ENCODE measurements at regions not wholly inside any gene's neighbourhood (a gene's known extent, or its start where the extent isn't known, plus 50 kb on each side); places are given as distances from the start of the nearest gene placed in this dataset.

DNA sequence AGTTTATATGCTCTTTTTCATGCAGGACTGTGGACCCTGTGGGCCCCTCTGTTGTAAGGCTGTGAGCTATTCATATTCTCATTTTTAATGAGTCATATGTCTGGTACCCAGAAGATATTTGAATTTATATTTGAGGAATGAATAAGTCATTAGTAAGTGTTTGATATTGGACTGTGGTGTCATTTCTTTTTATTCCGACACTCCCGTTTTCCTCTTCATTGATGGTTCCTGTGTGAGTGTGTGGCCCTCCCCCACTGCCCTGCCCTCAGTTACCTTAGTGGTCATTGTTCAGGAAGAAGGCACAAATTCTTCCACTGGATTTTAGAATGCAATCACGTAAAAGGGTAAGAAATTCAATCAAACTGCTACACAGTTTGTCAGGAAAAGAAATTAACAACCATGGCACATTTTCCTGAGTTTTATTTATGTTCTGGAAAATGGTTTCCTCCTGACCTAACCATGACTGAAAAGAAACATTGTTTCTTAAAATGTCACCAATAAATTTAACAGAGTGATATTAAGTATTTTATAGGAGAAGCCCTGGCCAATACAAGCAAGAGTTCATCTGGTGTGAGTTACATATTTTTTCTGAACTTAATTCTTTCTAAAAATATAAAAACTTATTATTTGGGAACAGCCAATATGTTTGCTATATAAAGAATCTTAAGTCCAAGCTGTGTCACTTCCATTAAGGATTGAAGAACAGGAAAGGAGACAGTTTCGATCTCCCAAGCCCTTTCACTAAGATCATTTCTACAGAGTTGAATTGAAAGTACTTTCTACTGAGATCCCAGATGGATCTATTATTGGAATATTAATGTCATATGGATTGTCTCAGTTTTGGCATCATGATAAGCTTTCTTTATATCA lies 370.5 kb upstream of the ANXA10 start:
- H3K36me3 ChIP-seq = no peaks in the 10 kb centered on the region
- H3K4me1 ChIP-seq = no peaks in the 10 kb centered on the region
- 52 to 69% methylated on average over 4 of the region's 4 CpGs for WGBS, 2 donors (ENCODE audit: low coverage in 1 of 2)
- in situ Hi-C loops (cut with MboI; ENCODE audit: low pct_ligation_motif_present in 1 of 4, low pct_unique_long_range_greater_than_20kb in 1 of 4, low sequenced_read_pairs in 3 of 4) (no loop called here), intact Hi-C loops (cut with DNase I; ENCODE audit: low total_unique reads) (no loop called here)
- no peak overlapping the region for H3K4me3 ChIP-seq
- no peaks in the 10 kb centered on the region for H3K27me3 ChIP-seq
- H3K9me3 ChIP-seq = no peaks in the 10 kb centered on the region
- DNase-seq = no peak
- no peak overlapping the region for H3K27ac ChIP-seq
- TF ChIP-seq, protein P1, sequence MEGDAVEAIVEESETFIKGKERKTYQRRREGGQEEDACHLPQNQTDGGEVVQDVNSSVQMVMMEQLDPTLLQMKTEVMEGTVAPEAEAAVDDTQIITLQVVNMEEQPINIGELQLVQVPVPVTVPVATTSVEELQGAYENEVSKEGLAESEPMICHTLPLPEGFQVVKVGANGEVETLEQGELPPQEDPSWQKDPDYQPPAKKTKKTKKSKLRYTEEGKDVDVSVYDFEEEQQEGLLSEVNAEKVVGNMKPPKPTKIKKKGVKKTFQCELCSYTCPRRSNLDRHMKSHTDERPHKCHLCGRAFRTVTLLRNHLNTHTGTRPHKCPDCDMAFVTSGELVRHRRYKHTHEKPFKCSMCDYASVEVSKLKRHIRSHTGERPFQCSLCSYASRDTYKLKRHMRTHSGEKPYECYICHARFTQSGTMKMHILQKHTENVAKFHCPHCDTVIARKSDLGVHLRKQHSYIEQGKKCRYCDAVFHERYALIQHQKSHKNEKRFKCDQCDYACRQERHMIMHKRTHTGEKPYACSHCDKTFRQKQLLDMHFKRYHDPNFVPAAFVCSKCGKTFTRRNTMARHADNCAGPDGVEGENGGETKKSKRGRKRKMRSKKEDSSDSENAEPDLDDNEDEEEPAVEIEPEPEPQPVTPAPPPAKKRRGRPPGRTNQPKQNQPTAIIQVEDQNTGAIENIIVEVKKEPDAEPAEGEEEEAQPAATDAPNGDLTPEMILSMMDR (IDR thresholded peaks at IDR 0.05) = no peak
- TF ChIP-seq POLR2A (IDR thresholded peaks at IDR 0.05) = no peak
- TF ChIP-seq POLR2AphosphoS5 (IDR thresholded peaks at IDR 0.05) = no peak
- TF ChIP-seq EP300 (IDR thresholded peaks at IDR 0.05; ENCODE audit: low read depth) = no peak

DNA sequence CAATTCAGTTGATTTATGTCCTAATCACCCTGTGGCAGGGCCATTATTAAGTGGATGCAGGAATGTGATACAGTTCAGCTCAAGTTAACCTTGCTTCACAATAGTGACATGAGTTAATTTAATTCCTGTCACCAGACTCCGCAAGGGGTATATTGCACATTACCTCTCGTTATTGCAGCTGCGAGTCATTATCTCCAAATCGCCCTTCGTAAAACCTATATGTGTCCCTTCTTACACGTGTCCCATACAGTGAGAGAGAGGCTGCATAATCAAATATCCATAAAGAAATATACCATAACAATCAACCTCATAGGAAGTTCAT lies 369.9 kb upstream of the ANXA10 start:
- Histone ChIP-seq H3K4me1 (no peaks in the 10 kb centered on the region), H3K27me3 (no peaks in the 10 kb centered on the region), H3K9me3 (no peaks in the 10 kb centered on the region), H3K27ac (no peak overlapping the region), H3K36me3 (no peaks in the 10 kb centered on the region), H3K4me3 (no peak overlapping the region)
- intact Hi-C loops (cut with DNase I; ENCODE audit: low total_unique reads) = no loop called here
- in situ Hi-C loops (cut with MboI; ENCODE audit: low pct_ligation_motif_present in 1 of 4, low pct_unique_long_range_greater_than_20kb in 1 of 4, low sequenced_read_pairs in 3 of 4) = no loop called here
- TF ChIP-seq POLR2A (IDR thresholded peaks at IDR 0.05) (no peak), POLR2AphosphoS5 (IDR thresholded peaks at IDR 0.05) (no peak), EP300 (IDR thresholded peaks at IDR 0.05; ENCODE audit: low read depth) (no peak)
- TF ChIP-seq, protein P1 (IDR thresholded peaks at IDR 0.05) = no peak
- WGBS, 2 donors (ENCODE audit: low coverage in 1 of 2) = 43 to 75% methylated on average over 1 to 6 of the region's 6 CpGs
- DNase-seq = no peak

DNA sequence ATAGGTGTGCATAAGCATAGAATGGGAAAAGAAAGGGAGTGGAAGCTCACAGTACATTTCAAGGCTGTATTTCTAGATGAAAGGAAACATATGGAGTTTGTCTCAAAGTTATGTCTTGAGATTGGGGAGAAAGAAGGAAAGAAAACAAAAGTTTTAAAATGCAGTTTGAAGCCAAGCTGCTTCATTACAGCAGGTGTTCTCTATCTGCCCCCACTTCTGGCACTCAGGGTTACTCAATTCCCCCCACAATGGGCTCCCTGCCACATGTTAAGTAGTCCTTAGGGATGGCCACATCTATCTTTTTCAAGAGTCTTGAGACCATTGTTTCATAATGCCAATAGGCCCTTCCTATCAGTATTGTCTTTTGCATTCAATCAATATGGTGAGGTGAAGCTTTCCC lies 367.4 kb upstream of the ANXA10 start:
- in situ Hi-C loops (cut with MboI; ENCODE audit: low pct_ligation_motif_present in 1 of 4, low pct_unique_long_range_greater_than_20kb in 1 of 4, low sequenced_read_pairs in 3 of 4) (no loop called here), intact Hi-C loops (cut with DNase I; ENCODE audit: low total_unique reads) (no loop called here)
- no peak overlapping the region for H3K4me3 ChIP-seq
- no peak for TF ChIP-seq EP300 (IDR thresholded peaks at IDR 0.05; ENCODE audit: low read depth)
- TF ChIP-seq POLR2A (IDR thresholded peaks at IDR 0.05) = no peak
- TF ChIP-seq, protein P1 (IDR thresholded peaks at IDR 0.05) = no peak
- no peak for TF ChIP-seq POLR2AphosphoS5 (IDR thresholded peaks at IDR 0.05)
- peaks cover 0 to 2% of the 10 kb centered on the region in 2 donors for H3K9me3 ChIP-seq
- no peak for DNase-seq
- no peaks in the 10 kb centered on the region for H3K36me3 ChIP-seq
- H3K27me3 ChIP-seq = no peaks in the 10 kb centered on the region
- no peak overlapping the region for H3K27ac ChIP-seq
- no peaks in the 10 kb centered on the region for H3K4me1 ChIP-seq

DNA sequence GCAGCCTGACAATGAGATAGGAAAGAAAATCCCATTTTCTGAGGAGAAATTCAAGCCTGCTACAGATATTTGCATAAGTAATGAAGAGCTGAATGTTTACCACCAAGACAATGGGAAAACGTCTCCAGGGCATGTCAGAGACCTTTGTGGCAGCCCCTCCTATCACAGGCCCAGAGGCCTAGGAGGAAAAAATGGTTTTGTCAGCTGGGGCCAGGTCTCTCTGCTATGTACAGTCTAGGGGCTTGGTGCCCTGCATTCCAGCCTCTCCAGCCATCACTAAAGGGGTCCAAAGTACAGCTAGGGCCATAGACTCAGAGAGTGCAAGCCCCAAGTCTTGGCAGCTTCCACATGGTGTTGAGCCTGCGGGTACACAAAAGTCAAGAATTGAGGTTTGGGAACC lies 361.6 kb upstream of the ANXA10 start:
- no peak overlapping the region for H3K4me3 ChIP-seq
- H3K27me3 ChIP-seq = no peaks in the 10 kb centered on the region
- TF ChIP-seq EP300 (IDR thresholded peaks at IDR 0.05; ENCODE audit: low read depth) = no peak
- TF ChIP-seq POLR2AphosphoS5 (IDR thresholded peaks at IDR 0.05) = no peak
- TF ChIP-seq, protein P1 (IDR thresholded peaks at IDR 0.05) = no peak
- TF ChIP-seq POLR2A (IDR thresholded peaks at IDR 0.05) = no peak
- no peaks in the 10 kb centered on the region for H3K36me3 ChIP-seq
- 14 to 55% methylated on average over 1 to 2 of the region's 2 CpGs for WGBS, 2 donors (ENCODE audit: low coverage in 1 of 2)
- intact Hi-C loops (cut with DNase I; ENCODE audit: low total_unique reads) (no loop called here), in situ Hi-C loops (cut with MboI; ENCODE audit: low pct_ligation_motif_present in 1 of 4, low pct_unique_long_range_greater_than_20kb in 1 of 4, low sequenced_read_pairs in 3 of 4) (no loop called here)
- DNase-seq = no peak
- H3K27ac ChIP-seq = no peak overlapping the region
- H3K4me1 ChIP-seq = no peaks in the 10 kb centered on the region
- peaks cover 5 to 7% of the 10 kb centered on the region in 2 donors for H3K9me3 ChIP-seq

All from transverse colon (tissue), 4 donors.